A549 (cell line): ENCODE measurements at regions not wholly inside any gene's neighbourhood (a gene's known extent, or its start where the extent isn't known, plus 50 kb on each side); places are given as distances from the start of the nearest gene placed in this dataset.

ENCODE experiments used
- ESRRA ChIP-seq: fragments of 150-350 bp; IDR thresholded peaks from 2 replicates; pipeline ENCODE4 v1.6.1; 2014; ENCODE audit warnings: mild to moderate bottlenecking, low read length, borderline replicate concordance
- RAD21 ChIP-seq, 2 experiments: fragments of >200 bp in 1 of 2; sonication (Bioruptor Twin) in 1 of 2; formaldehyde crosslinking in 1 of 2; IDR thresholded peaks in 1 of 2; conservative IDR thresholded peaks in 1 of 2; 2 replicates in 1 of 2; 3 replicates in 1 of 2; pipeline ENCODE4 v1.6.1; 2012 to 2018; ENCODE audit warnings: inconsistent platforms in 1 of 2
- SREBF2 ChIP-seq: fragments of 450-650 bp; IDR thresholded peaks from 2 replicates; pipeline ENCODE4 v1.6.1; 2014; ENCODE audit warnings: mild to moderate bottlenecking, moderate library complexity
- TF ChIP-seq, protein P1 (sequence below): fragments of >200 bp; sonication (Bioruptor Twin); formaldehyde crosslinking; IDR thresholded peaks from 3 replicates; pipeline ENCODE4 v1.5.1; 2016
- TF ChIP-seq, protein P2 (sequence below): IDR thresholded peaks from 2 replicates; pipeline ENCODE4 v1.6.1; 2012

DNA sequence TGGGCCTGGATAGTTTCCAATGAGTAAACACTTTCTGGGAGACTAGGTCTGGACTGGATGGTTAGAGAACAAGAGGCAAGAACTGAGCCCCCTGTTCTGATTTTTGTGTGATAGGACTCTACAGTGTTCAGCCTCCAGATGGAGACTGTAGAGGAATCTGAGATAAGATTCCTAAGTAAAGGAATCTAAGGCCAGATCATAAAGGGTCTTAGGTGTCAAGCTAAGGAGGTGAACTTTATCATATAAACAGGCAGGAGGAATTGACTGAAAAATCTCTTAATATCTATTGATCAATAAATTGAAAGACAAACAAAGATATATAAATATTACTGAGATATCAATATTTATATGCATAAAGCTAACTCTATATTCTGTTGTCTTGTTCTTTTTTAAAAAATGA is 449.1 kb upstream of the DAB1 start:
- TF ChIP-seq, protein P1, sequence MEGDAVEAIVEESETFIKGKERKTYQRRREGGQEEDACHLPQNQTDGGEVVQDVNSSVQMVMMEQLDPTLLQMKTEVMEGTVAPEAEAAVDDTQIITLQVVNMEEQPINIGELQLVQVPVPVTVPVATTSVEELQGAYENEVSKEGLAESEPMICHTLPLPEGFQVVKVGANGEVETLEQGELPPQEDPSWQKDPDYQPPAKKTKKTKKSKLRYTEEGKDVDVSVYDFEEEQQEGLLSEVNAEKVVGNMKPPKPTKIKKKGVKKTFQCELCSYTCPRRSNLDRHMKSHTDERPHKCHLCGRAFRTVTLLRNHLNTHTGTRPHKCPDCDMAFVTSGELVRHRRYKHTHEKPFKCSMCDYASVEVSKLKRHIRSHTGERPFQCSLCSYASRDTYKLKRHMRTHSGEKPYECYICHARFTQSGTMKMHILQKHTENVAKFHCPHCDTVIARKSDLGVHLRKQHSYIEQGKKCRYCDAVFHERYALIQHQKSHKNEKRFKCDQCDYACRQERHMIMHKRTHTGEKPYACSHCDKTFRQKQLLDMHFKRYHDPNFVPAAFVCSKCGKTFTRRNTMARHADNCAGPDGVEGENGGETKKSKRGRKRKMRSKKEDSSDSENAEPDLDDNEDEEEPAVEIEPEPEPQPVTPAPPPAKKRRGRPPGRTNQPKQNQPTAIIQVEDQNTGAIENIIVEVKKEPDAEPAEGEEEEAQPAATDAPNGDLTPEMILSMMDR = no peak
- no peak for TF ChIP-seq RAD21 (conservative IDR thresholded peaks at IDR 0.05 in 1 of 2, IDR thresholded peaks at IDR 0.05 in 1 of 2)
- TF ChIP-seq ESRRA = no peak
- TF ChIP-seq SREBF2 = no peak
- TF ChIP-seq, protein P2, sequence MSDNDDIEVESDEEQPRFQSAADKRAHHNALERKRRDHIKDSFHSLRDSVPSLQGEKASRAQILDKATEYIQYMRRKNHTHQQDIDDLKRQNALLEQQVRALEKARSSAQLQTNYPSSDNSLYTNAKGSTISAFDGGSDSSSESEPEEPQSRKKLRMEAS = no peak
